Hematopoietic multipotent progenitor cell treated with erythropoietin and hydrocortisone succinate and interleukin-3 and kit ligand, for 4 days (in vitro differentiated cells): ENCODE measurements at regions not wholly inside any gene's neighbourhood (a gene's known extent, or its start where the extent isn't known, plus 50 kb on each side); places are given as distances from the start of the nearest gene placed in this dataset.

Experiments used
- DNase-seq: peaks from one replicate; pipeline ENCODE4 v3.0.0-alpha.2; 2015

DNA sequence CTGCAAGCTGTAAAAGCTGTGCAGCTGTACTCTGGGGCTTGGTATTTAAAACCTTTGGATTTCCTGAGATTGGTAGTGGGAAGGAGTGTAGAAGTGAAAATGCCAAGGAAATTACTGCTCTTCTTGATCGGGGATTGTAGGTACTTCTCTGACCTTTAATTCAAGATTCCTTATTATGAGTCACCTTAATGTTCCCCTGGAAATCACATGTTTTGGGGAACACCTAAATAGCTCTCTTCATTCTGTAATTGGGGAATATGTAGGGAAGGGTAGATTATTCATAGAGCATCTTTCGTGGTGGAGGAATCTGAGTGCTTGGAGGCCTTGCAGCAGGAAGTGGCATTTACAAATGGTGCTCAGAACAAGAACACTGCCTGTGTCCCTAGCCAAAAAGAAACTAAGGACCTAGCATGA lies 137.8 kb downstream of the UCHL1 start:
- DNase-seq: no peak

DNA sequence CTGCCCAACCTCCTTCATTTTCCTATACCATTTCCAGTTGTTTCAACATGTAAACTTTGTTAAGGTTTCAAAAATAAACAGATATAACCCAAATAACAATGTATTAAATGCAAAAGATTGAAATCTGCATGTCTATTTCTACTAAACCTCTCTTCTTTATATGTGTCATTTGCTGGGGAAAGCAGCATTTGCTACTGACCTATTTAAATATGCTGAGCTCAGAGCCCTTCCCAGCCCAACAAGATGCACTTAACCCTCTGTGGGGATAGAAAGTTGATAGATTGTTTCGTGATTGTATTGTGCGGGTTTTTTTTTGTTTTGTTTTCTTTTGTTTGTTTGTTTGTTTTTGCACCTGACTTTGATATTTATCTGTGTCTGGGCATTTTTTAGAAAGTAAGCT lies 139.5 kb downstream of the UCHL1 start:
- DNase-seq: no peak

DNA sequence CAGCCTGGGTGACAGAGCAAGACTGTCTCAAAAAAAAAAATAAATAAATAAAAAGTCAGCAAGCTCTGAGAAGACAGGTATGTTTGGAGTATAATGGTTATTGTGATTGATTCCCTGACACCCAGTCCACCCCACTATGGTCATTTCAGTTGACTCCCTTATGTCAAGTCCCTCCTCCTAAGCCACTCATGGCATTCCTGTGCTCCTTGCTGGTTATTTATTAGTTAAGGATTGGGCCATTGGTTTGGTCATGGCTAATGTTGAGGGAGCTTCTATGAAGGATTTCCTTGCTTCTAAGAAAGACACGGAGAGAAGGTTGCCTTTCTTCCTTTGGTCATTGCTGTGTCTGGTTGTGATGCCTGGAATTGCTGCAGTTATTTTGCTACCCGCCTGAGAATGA lies 140.1 kb downstream of the UCHL1 start:
- DNase-seq: no peak

DNA sequence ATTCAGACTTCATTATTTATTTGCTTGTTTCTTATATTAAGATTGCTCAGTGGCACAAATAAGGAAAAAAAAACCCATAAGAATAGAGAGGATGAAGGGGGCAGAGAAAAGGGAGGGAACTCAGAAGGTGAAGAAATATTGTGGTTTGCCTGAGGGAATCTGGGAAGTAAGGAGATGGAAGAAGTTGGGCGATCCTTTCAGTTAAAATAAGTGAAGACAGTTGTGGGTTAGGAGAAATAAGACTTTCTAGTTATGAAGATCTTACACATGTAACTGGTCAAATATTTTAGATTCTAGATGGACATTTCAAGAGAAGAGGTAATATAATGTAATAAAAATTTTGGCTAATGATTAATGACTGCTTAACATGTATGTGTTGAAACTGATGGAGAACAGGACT lies 138.7 kb upstream of the LIMCH1 start:
- DNase-seq: no peak

DNA sequence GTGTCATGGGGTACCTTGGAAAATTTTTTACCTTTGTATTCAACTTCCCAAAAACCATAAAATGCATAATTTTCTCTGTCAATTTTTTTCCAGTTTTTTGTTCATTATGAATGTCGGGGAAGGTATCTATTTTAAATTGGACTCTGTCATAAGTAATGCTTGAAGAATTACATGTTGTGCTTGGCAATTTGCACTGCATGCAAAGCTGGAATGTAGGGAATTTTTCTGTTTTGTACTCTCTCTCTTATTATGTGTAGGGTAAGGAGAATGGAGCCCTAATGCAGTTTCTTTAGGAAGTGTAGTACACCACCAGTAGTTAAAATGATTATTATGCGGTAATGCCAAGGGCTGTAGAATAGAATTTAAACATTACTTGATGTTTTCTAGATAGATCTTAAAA lies 137.7 kb upstream of the LIMCH1 start:
- DNase-seq: no peak

DNA sequence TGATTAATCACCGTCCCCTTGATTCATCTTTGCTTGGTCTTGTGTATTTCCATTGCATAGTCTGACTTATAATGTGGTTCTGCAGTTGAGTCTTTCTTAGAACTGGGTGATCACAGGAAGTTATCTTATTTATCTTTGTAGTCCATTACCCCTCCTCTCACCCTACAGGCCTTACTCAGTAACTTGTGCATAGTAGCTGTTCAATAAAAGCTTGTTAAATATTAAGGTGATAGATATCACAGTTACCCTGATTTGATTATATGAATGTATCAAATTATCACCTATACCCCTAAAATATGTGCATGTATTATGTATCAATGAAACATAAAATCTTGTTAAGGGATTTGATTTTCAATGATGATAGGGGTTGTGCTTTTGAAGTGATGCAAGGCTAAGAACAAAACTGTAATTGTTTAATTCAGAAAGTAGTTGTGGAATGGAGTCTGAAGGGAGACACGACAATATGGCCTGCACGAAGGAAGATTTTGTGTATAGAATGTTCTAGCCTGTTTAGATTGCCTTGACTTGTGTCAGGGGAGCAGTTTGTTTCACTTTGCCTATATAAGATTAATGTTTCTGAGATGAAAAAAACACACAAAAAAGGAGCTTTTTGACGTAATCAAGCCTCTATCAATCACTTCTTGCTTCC lies 132.4 kb upstream of the LIMCH1 start:
- peak; percentile 18 for DNase-seq

DNA sequence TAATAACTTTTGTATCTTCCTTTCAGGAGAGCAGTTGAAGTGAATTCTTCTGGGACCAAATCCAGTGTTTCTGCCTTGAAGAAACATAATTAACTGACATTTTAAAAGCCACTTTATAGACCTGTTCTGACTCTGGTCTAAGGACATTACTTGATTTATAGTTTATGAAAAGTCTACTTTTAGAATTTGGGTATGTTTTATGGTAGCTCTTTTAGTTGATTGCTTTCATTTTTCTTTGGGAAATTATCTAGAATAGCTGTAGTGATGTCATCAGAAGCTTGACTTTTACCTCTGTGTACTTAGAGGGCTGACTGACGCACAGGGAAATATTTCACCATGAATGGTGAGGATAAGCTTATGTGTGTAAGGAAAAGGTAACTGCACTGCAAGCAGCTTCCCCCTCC lies 131.8 kb upstream of the LIMCH1 start:
- no peak for DNase-seq

DNA sequence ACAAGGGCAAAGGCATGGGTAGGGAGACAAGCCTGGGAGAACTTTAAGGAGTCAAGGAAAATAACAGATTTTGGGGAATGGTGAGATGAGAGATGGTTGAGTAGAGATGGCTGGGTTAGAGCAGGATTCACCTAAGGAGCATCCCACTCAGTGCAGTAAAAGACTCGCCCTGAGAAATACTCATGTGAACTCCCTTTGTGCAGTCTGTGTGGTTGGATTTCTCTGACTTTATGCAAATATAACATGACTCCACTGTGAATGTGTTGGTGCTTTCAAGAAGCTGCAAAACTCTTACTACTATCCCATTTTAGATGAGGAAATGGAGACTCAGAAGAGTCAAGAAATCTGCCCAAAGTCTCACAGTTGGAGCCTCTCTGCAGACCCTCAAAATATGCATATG lies 129.8 kb upstream of the LIMCH1 start:
- DNase-seq: no peak

DNA sequence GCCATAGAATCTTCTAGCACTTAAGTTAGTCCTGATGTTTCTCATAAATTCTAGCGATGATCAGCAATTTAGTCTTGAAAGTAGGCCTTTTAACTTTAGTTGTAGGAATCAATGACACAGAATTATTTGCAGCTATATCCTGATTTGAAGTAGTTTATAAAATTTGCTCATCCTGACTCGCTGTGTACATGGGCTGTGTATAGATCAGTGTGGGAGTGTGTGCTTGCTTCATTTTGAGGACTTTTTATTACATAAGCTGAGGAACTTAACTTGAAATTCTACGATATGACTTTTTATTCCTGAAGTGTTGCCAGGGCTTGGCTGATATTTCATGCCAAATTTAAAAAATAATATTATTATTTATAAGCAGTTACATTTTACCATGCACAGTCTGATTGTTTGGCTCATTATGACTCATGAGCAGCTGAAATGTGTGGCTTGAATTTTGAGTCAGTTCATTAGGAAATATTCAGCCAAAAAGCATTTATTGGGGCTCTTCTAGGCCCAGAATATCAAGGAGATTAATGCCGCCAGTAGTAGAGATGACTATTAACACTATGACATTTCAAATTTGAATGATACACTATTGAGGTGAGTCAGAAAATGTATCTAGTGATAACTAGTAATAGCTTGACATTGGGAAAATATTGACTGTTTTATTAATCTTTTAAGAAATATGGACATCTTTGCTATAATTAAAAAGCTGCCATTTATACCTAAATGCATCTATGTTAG lies 128.9 kb upstream of the LIMCH1 start:
- DNase-seq: no peak

DNA sequence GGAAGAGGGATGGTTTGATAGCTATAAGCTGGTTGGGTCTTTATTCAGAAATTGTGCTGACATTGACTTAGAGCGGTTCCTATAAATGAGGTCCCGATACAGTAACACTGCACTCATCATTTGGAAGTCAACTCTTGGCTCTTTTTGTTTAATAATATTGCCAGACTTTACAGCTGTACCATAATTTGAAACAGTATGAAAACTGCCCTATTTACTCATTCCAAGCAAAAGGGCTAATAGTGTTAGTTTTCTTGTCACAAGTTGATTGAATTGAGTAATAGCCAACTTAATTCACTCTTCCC lies 128.4 kb upstream of the LIMCH1 start:
- no peak for DNase-seq

DNA sequence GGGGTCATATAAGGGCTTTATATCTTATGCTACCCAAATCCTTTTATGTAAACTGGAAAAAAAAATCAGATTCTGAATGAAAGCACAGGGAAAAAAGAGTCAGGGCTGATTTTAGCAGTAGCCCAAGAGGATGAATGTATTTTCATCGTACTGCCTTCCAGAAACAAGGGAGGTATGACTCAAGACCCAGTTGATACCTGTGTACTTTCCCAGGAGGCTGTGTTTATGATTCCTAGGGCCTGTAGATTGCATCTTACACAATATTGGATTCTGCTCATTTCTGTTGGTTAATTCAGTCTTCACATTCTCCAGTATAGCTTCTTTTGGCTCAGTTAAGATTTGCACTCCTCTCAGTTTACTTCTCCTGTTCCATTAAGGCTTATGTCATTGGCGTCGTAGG lies 127.9 kb upstream of the LIMCH1 start:
- DNase-seq: no peak

DNA sequence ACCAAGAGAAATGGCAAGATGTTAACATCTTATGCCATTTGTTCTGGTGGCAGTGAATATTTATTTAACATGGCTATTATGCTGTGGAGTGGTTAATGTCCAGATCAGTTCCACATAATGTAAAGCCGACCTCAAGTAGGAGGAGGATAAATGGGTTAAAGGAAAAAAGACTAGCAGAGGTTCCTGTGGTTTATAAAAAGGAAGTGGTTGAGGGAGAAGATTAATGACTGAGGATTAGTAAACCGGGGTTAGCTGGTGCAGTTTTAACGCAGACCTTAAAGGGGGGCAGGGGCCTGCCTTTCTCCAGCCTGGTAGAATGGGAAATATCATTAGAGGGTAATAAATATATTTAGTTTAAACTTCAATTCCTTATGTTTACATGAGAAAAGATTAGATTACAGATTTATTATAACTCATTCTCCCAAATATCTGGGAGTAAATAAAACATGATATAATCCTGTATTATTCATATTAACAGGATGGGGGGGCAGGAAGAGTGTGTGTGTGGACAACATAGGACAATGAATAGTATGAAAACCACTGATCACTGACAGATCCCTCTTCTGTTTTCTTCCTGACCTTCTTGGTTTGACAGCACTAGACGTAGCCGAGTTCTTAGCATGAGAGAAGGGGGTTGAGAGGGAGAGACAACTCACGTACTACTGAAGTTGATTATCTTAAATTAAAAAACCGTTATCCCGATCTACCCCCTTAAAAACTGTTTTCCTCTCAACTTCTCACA lies 124.1 kb upstream of the LIMCH1 start:
- DNase-seq: peak; percentile 84

DNA sequence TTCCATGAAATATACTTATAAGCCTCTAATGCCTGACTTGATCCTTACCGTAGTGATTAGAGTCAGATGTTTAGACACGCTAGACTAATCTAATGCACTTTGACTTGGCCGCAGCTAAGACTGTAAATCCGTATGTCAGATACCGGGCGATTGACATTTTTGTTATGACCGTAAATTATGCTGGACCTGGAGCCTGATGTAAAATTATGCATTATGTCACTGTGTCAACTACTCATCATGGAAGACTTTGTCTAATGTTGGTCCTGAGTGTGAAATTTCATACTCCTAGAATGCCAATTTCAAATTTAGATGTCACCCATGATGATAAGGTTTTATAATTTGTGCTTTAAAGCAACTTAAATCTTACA lies 123.6 kb upstream of the LIMCH1 start:
- DNase-seq: no peak

DNA sequence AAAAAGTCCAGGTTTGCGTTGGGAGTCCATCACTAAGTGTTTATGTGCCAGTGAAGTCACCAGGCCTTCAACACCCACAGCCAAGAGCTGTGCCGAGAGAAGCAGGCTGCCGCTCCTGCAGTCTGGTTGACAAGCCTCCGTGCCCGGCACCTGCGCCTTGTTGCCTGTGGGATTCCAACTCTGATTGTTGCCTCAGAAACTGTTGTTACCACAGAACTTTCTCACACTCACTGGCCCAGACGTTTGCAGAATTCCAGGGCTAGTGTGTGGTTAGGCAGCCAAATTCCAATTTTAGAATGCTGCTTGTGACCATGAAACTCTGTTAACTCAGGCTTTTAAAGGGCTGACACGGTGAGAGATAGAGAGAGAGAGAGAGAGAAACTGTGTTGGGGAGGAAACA lies 119.5 kb upstream of the LIMCH1 start:
- no peak for DNase-seq

DNA sequence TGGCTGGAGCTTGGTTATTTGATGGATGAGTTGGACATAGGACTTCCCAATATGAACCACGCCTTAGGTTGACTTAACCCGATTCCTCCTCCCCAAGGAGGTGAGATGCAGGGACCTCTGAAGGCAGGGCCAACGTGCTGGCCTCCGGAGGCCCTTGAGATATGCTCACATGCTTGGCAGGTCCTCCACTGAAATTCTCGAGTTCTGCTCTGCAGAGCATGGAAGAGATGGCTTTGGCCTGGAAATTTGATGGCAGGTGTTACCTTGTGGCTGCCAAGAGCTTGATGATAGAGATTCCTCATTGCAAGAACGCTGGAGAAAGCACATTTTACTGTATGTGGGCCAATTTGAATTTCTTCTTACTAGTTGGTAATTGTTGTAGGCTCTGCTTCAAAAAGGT lies 117.4 kb upstream of the LIMCH1 start:
- no peak for DNase-seq

DNA sequence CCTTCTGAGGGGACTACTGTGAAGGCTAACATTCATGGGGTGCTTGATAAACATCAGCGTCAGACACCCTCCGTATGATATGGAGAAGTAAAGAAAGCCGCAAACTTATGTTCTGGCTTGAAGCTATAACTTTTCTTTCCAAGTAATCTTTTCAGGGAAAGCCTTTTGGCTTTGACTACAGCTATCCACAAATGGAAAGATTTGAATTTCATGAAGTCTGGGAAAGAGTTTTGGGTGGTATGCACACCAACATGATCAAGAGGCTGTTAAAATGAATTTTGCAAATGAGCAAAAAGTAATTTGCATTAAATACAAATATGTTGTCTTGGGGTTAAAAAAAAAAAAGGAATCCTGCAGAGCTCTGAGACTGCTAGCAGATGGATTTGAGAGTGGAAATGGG lies 114.8 kb upstream of the LIMCH1 start:
- no peak for DNase-seq

DNA sequence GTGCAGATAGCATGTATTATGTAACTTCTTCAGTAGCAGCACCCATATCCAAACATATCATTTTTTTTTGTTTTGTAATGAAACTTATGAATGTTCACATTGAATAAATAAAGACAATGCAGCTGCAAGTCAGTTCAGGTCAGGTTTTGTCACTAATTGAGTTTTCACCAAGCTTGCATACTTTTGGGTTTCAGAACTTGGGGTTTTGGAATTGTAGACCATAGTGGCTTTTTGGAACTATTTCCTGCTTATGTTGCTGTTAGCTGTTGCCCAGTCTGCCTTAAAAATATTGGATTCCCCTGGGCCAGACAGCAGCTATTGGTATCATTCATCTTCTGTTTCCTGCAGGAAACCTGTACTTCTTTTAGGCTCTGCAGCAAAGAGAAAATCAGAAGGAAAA lies 113.4 kb upstream of the LIMCH1 start:
- DNase-seq: no peak

DNA sequence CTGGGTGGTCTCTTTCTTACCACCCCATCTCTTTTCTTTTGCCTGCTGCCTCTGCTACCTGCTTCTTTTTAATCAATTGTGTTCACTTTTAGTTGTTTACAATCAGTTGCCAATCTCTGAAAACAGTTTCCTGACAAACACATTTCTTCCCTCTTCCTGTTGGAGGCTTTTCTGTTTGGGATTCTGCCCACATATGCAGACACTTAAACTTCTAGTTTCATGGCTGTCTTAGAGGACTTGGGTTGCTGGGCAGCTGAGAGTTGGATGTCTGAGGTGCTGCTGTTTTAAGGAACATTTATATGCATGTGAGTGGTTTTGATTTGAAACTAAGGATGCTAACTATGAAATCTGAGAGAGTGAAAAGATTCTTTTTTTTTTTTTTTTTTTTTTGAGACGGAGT lies 112.3 kb upstream of the LIMCH1 start:
- no peak for DNase-seq

DNA sequence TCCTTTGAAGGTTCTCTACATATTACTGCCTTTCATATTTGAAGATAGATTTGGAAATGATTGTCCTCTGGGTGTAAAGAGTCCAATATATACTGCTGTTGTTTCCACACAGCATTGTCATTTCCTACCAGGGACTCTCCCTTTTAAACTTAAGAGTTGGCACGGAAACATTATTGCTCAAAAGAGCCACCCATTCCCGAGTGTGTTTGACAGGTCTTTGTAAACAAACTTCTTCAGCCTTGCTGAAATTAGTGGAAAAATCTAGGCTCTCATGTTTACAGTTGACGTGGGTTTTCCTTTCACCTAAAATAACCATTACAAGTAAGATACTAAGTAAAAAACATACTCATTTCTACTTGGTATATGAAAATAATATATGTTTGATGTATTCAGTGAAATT lies 111.4 kb upstream of the LIMCH1 start:
- DNase-seq: no peak

DNA sequence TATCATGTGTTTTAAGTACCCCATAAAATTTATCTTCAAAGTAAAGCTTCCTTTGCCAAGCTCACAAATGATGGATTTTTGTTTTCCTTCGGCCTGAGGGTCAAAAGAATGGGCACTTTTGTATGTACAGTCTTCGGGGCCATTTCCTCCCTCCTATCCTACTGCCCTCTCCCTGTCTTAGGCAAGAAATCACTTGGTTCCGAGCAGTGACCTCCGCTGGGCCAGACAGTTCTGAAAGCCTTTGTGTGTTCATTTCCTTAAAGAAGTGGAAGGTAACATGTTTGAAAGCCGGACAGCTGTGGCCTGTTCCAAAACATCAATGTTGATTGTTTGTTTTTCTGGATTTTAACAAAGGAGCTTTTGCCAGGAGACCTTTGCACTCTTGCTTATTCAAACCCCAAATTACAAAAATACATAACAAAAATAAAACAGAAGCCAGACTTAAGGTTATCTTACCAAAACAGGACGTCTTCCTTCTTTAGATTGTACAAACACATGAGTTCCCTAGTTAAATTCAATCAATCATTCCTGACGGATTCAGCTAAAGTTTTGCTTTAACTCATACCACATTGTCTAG lies 110.6 kb upstream of the LIMCH1 start:
- DNase-seq: peak; percentile 20

DNA sequence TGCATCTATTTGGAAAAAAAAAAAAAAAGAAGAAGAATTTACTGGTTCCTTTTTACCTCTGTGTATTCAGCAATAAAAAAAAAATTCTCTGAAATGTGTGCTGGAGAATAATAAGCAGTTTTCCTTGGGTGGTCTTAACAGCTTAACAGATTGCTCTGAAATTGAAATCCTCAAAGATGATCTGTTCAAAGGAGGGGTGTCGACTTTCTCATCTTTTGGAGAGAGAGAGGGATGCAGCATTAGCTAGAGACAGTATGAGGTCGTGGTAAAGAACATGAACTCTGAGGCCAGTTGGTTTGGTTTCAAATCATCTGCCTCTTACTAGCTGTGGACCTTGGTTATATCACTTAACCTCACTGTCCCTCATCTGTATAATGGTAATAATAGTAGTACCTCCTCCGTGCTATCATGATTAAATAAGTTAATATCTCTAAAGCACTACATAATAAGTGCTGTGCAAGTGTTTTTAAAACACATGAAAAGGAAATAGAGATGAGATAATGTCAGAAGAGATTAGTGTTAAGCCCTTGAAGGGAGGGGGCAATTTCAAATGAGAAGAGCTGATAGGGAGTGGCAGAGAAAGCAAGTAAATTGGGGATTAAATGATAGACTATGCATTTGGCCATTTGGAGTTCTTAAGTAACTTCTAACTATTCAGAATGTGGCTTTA lies 109.9 kb upstream of the LIMCH1 start:
- no peak for DNase-seq

DNA sequence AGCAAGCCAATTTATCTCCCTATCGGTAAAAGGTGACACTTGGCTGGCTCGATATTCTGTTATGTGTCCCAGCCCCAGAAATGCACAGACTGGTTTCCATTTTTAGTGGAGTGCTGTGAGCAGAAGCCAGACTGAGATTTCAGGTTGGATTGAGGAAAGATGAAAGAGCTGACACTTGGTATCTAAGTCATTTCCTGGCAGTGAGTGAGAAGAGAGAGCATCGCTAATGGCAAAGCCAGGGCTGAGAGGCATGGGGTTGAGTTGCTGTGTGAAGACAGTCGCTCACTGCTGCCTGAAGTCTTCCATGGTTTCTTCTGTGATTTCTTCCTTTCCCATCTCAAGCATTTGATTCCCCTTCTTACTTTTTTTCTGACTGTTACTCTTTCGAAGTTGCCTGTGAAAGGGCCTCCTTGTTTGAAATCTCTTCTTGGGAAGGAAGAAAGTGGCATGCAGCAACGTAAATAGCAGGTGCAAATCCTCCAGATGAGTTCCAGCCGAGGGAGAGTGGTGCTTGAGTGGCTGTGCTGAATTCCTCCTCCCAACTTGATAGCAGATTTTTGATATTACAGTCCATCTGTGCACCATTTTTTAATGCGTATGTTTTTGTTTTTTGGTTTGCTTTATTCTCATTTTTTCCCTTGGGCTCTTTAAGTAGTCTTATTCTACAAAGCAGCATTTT lies 109.2 kb upstream of the LIMCH1 start:
- DNase-seq: no peak

DNA sequence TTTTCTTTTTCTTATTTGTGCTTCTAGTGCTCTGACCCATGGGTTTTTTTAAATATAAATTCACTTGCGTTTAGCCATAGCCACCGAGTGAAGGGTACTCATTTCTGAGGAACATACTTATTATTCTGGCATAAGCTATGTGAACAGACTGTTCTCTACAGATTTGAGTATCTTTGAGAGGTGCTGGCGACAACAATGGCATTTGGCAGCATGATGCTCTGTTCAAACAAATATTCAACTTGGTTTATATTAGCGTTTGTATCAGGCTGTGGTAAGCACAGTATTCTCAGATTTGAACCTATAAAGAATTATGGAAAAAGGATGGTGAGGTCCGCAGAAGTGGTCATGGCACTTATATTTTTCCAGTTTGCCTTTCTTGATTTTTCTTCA lies 108.7 kb upstream of the LIMCH1 start:
- no peak for DNase-seq
